AG04449 (cell line): ENCODE measurements at regions not wholly inside any gene's neighbourhood (a gene's known extent, or its start where the extent isn't known, plus 50 kb on each side); places are given as distances from the start of the nearest gene placed in this dataset.

Experiments
- CTCF ChIA-PET: fragments of 350-600 bp; formaldehyde crosslinking; extraction: SDS; loops from one replicate; lab custom pipeline; 2021; ENCODE audit warnings: antibody characterized with exemption; lab: Yijun Ruan, JAX
- POLR2A ChIA-PET: fragments of 400-600, 350-600 bp; formaldehyde crosslinking; extraction: SDS; loops from one replicate; lab custom pipeline; 2020; ENCODE audit warnings: antibody characterized with exemption, inconsistent platforms; lab: Yijun Ruan, JAX
- DNase-seq: peaks from one replicate; pipeline ENCODE4 v3.0.0-alpha.2; 2010; ENCODE audit warnings: low read depth, low spot score
- H3K4me3 ChIP-seq: 2 replicates; pipeline ENCODE4 v1.5.1; 2011; ENCODE audit warnings: low read depth, mild to moderate bottlenecking, control low read depth, low read length
- CTCF ChIP-seq: IDR thresholded peaks from one replicate; pipeline ENCODE4 v1.5.1; 2011; ENCODE audit warnings: mild to moderate bottlenecking, moderate library complexity, low read length, control low read depth, inconsistent platforms; ENCODE audit not compliant: insufficient read depth; ENCODE audit errors: missing control alignments

GRCh38 chr2:155200753-155201152 lies 502.3 kb downstream of the KCNJ3 start:
- no peak overlapping the region for H3K4me3 ChIP-seq
- ChIA-PET POLR2A (no interaction called here), CTCF (no interaction called here)
- no peak for DNase-seq
- TF ChIP-seq CTCF = no peak

GRCh38 chr2:155190342-155190741 lies 491.8 kb downstream of the KCNJ3 start:
- no peak for TF ChIP-seq CTCF
- no peak for DNase-seq
- no peak overlapping the region for H3K4me3 ChIP-seq
- ChIA-PET POLR2A (no interaction called here), CTCF (no interaction called here)

- TF ChIP-seq CTCF = no peak
- ChIA-PET POLR2A (no interaction called here), CTCF (no interaction called here)
- H3K4me3 ChIP-seq = no peak overlapping the region
- DNase-seq = no peak
These were observed 480.4 kb downstream of the KCNJ3 start for GRCh38 chr2:155178921-155179320.

- CTCF ChIA-PET = no interaction called here
- TF ChIP-seq CTCF = no peak
- POLR2A ChIA-PET = no interaction called here
These were observed 477.9 kb downstream of the KCNJ3 start for GRCh38 chr2:155176345-155176744.

GRCh38 chr2:155169317-155169716 lies 470.8 kb downstream of the KCNJ3 start:
- no peak overlapping the region for H3K4me3 ChIP-seq
- POLR2A ChIA-PET = no interaction called here
- TF ChIP-seq CTCF = no peak
- DNase-seq = no peak
- CTCF ChIA-PET = no interaction called here

More at GRCh38 chr2:155176345-155176744, 477.9 kb downstream of the KCNJ3 start:
- DNase-seq = no peak
- H3K4me3 ChIP-seq = no peak overlapping the region

GRCh38 chr2:155162494-155162893 lies 464.0 kb downstream of the KCNJ3 start:
- no peak for TF ChIP-seq CTCF
- ChIA-PET POLR2A (no interaction called here), CTCF (no interaction called here)
- no peak overlapping the region for H3K4me3 ChIP-seq
- DNase-seq = no peak

GRCh38 chr2:155161314-155161713 lies 462.8 kb downstream of the KCNJ3 start:
- no peak for DNase-seq
- ChIA-PET CTCF (no interaction called here), POLR2A (no interaction called here)
- H3K4me3 ChIP-seq = no peak overlapping the region
- no peak for TF ChIP-seq CTCF
